ENCODE measurements at regions not wholly inside any gene's neighbourhood (a gene's known extent, or its start where the extent isn't known, plus 50 kb on each side); places are given as distances from the start of the nearest gene placed in this dataset.

DNA sequence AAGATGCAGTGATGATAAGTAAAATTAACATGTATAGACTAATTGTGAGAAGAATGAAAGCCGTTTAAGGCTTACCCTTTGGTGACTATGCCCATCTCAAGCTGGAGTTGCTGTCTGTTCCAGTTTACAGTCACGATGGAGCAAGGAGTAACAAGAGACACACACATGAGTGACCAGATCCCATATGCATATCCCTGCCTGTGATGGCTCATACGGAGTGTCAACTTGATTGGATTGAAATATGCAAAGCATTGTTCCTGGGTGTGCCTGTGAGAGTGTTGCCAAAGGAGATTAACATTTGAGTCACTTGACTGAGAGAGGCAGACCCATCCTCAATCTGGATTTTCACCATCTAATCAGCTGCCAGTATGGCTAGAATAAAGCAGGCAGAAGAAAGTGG, 786.8 kb downstream of the FAM181B start:
- POLR2A ChIA-PET, result no interaction called here
- Histone ChIP-seq H3K4me3 (ENCODE audit: low read depth, low read length) (no peak overlapping the region), H3K9me3 (ENCODE audit: control insufficient read depth, insufficient read depth, low read length) (no peaks in the 10 kb centered on the region), H3K27ac (ENCODE audit: low read depth, low read length) (no peak overlapping the region), H3K27me3 (ENCODE audit: control insufficient read depth, insufficient read depth, low read length) (no peaks in the 10 kb centered on the region)
- TF ChIP-seq, protein P1, sequence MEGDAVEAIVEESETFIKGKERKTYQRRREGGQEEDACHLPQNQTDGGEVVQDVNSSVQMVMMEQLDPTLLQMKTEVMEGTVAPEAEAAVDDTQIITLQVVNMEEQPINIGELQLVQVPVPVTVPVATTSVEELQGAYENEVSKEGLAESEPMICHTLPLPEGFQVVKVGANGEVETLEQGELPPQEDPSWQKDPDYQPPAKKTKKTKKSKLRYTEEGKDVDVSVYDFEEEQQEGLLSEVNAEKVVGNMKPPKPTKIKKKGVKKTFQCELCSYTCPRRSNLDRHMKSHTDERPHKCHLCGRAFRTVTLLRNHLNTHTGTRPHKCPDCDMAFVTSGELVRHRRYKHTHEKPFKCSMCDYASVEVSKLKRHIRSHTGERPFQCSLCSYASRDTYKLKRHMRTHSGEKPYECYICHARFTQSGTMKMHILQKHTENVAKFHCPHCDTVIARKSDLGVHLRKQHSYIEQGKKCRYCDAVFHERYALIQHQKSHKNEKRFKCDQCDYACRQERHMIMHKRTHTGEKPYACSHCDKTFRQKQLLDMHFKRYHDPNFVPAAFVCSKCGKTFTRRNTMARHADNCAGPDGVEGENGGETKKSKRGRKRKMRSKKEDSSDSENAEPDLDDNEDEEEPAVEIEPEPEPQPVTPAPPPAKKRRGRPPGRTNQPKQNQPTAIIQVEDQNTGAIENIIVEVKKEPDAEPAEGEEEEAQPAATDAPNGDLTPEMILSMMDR (IDR thresholded peaks at IDR 0.05; ENCODE audit: low read depth, low read length), result no peak
- CTCF ChIA-PET, result no interaction called here
- no peak for DNase-seq (ENCODE audit: low read depth, low spot score)

DNA sequence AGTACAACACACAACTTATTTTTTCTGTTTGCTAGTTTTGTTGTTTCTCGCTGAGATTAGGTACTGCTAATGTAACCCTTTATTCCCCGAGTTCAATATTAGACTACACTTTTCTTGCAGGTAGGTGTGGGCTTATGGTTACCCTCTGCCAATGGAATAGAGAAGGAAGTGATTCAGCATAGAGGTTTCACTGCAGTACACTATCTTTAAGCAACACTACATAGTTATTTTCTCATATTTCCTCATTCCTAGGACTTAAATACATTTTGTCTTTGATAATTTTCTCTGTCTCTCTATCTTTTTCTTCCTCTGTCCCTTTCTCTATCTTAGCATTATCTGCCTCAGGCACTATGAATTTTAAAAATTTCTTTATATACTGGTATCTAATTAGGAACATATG, 791.0 kb downstream of the FAM181B start:
- Histone ChIP-seq H3K27me3 (ENCODE audit: control insufficient read depth, insufficient read depth, low read length) (no peaks in the 10 kb centered on the region), H3K4me3 (ENCODE audit: low read depth, low read length) (no peak overlapping the region), H3K27ac (ENCODE audit: low read depth, low read length) (no peak overlapping the region), H3K9me3 (ENCODE audit: control insufficient read depth, insufficient read depth, low read length) (no peaks in the 10 kb centered on the region)
- DNase-seq (ENCODE audit: low read depth, low spot score), result no peak
- TF ChIP-seq, protein P1 (IDR thresholded peaks at IDR 0.05; ENCODE audit: low read depth, low read length), result no peak
- POLR2A ChIA-PET, result no interaction called here
- CTCF ChIA-PET, result no interaction called here

DNA sequence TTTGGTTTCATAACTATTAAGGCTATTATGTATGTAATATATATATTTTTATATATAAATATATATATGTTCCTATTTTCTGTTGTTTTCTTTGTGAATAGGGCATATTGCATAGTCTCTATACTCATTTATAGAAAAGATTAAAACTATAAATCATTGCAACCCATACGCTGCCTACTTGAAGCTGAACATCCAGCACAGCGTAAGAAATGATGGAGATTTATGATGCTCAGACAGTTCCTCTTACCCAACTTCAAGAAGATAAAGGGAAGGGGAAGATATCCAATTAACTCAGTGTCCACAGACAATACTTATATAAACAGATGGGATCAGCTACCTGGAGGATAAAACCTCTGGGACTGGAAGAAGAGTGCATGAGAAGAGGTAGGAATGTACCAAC, 791.7 kb downstream of the FAM181B start:
- H3K9me3 ChIP-seq (ENCODE audit: control insufficient read depth, insufficient read depth, low read length), result no peaks in the 10 kb centered on the region
- CTCF ChIA-PET, result no interaction called here
- no peak overlapping the region for H3K4me3 ChIP-seq (ENCODE audit: low read depth, low read length)
- no peak overlapping the region for H3K27ac ChIP-seq (ENCODE audit: low read depth, low read length)
- POLR2A ChIA-PET, result no interaction called here
- no peak for DNase-seq (ENCODE audit: low read depth, low spot score)
- TF ChIP-seq, protein P1 (IDR thresholded peaks at IDR 0.05; ENCODE audit: low read depth, low read length), result no peak
- no peaks in the 10 kb centered on the region for H3K27me3 ChIP-seq (ENCODE audit: control insufficient read depth, insufficient read depth, low read length)

DNA sequence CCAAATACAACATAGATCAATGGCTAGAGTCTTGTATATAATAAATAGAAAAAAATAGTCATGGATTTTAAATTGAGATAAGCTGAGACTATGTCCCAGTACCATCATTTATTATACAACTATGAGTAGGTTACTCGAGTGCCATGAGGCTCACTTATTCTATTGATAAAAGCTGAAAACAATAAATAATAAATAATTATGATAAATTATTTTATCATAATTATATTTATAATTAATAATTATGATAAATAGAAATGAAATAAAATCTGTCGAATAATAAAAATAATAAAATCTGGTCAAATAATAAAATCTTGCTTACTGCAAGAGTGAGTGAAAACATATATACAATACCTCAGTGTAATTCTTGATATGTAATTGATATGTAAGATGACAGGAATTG, 801.4 kb downstream of the FAM181B start:
- ChIA-PET CTCF (no interaction called here), POLR2A (no interaction called here)
- no peaks in the 10 kb centered on the region for H3K9me3 ChIP-seq (ENCODE audit: control insufficient read depth, insufficient read depth, low read length)
- TF ChIP-seq, protein P1 (IDR thresholded peaks at IDR 0.05; ENCODE audit: low read depth, low read length), result no peak
- no peak overlapping the region for H3K4me3 ChIP-seq (ENCODE audit: low read depth, low read length)
- no peaks in the 10 kb centered on the region for H3K27me3 ChIP-seq (ENCODE audit: control insufficient read depth, insufficient read depth, low read length)
- no peak for DNase-seq (ENCODE audit: low read depth, low spot score)
- H3K27ac ChIP-seq (ENCODE audit: low read depth, low read length), result no peak overlapping the region

DNA sequence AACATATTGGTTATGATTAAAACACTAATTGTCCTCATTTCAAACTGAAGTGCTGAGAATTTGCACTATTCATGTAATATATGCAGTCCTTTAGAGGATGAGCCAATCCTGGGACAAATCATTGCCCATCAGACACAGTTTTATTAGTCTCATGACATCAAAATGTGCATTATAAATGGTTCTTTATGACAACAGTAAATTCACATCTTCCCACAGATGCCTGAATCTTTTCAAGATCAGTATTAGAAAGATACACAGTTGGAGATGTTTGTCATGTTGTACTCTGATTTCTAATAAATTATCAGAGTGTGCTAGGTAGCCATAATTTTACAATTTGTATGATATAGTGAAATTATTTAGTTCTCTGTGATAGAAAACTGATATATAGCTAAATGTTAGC, 813.5 kb downstream of the FAM181B start:
- TF ChIP-seq, protein P1 (IDR thresholded peaks at IDR 0.05; ENCODE audit: low read depth, low read length), result no peak
- no peaks in the 10 kb centered on the region for H3K9me3 ChIP-seq (ENCODE audit: control insufficient read depth, insufficient read depth, low read length)
- no peak for DNase-seq (ENCODE audit: low read depth, low spot score)
- CTCF ChIA-PET, result no interaction called here
- POLR2A ChIA-PET, result no interaction called here
- H3K27ac ChIP-seq (ENCODE audit: low read depth, low read length), result no peak overlapping the region
- no peak overlapping the region for H3K4me3 ChIP-seq (ENCODE audit: low read depth, low read length)
- no peaks in the 10 kb centered on the region for H3K27me3 ChIP-seq (ENCODE audit: control insufficient read depth, insufficient read depth, low read length)
